GM11168 (cell line): ENCODE measurements at regions not wholly inside any gene's neighbourhood (a gene's known extent, or its start where the extent isn't known, plus 50 kb on each side); places are given as distances from the start of the nearest gene placed in this dataset.

Source experiments
- in situ Hi-C: fragments of 300-500 bp; cut with MboI; formaldehyde crosslinking; loops from one replicate; pipeline ENCODE4 v1.12.0; 2022; ENCODE audit warnings: low sequenced_read_pairs; ENCODE audit not compliant: unreplicated experiment

DNA sequence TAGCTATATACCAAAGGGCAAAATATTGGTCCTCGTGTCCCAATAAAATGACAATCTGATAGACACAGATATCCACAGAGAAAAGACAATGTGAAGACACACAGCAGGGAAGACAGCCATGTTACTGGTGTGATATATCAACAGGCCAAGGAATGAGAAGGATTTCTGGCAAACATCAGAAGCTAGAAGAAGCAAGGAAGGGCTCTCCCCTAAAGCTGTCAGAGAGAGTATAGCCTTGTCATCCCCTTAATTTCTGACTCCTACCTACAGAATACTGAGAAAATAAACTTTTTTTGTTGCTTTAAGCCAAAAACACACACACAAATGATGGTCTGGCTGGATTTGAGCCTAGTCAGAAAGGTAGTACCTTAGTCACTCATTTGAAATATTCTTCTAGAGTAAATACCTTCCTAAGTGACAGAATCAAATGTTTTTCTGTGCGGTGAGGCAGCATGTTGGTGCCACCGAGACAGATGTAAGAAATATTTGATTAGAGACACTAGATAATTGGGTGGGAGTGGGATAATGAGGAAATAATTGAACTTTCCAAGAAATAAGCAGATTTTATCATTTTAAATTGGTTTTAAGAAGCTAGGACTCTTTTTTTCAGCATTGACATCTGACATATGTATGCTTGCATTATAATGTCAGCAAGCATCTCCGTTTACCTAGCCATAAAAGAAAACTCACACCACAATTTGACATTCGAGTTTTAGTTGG, 123.4 kb upstream of the TFAP2D start:
- in situ Hi-C loops = no loop called here

DNA sequence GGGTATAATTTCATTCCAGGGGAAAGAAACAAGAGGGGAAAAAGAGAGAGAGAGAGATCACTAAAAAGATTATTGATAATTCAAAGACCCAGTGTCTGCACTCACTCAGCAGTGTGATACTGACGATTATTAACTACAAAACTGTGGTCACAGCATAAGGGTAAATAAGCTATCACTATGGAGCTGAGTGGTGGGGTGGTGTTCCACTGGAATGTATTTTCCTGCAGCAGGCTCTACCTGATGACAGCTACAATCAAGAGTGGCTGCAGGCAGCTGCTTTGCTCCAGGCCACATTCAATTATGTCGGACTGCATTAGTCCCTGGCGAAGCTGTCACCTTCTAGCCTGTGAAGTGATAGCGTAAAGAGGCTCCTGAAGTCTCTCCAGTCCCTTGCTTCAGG, 122.2 kb upstream of the TFAP2D start:
- in situ Hi-C loops = no loop called here

DNA sequence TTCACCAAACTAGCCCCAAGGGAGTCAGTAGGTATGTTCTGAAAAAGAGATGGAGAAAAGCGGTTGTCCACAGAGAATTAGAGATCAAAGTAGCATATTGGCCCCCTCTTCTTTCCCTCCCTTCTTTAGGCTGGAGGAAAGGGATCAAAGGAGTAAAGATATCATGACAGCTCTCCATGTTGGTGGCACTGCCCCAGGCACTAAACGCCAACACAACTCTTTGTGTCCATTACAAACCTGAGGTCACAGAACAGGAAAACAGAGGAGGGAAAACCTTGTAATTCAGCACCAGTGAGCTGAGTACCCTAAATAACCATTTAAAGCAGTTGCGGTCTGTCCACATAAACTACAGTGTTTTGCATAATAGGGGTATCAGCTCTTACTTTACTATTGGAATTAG, 113.0 kb upstream of the TFAP2D start:
- in situ Hi-C loops = loop anchor here (25.0 kb wide), 1 partner anchor 463 kb away; no protein-coding TSS in a partner anchor

DNA sequence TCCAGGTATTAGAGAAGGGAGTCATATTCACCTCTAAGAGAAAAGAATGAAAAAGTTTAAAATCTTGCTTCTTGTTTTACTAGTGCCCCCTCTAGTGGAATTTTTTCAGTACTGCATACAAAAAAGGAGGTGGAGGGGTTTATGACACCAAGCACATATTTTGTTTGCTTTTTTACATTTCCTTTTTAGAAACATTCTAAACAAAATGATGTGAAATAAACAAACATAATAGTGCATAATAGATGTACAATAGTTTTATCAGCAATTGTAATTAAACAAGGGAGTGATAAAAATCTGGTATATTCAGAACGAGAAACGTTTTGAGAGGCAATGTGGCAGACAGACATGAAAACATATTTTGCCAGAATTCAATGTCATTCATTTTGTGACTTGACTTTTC, 111.0 kb upstream of the TFAP2D start:
- in situ Hi-C loops = loop anchor here (25.0 kb wide), 1 partner anchor 465 kb away; no protein-coding TSS in a partner anchor

DNA sequence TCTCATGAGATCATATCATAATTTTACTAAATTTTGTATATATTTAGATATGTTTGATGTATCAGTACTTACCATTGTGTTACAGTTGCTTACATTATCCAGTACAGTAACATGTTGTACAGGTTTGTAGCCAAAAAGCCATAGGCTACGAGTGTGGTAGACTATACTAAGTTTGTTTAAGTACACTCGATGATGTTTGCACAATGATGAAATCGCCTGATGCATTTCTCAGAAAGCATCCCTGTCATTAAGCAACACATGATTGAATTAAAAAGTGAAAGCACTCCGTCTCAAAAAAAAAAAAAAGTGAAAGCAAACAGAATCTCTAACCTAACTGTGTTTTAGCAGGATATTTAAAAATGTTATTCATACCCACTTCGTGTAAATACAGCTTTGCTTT, 104.9 kb upstream of the TFAP2D start:
- in situ Hi-C loops = loop anchor here (25.0 kb wide), 1 partner anchor 471 kb away; no protein-coding TSS in a partner anchor

DNA sequence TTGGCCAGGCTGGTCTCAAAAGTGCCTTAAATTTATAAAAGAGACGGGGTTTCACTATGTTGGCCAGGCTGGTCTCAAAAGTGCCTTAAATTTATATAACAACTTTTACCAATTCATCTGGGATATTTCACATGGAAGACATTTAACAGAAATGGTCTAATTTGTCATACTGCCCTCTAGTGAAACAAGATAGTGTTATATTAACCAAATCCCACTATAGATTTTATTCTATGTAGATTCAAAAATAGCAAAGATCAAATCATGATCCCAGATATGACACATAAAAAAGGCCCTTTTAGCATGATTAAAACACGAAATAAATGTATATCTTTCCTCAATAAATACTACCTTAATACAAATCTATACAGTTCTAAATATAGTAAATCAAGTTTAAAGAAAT, 102.8 kb upstream of the TFAP2D start:
- in situ Hi-C loops = loop anchor here (25.0 kb wide), 1 partner anchor 473 kb away; no protein-coding TSS in a partner anchor

DNA sequence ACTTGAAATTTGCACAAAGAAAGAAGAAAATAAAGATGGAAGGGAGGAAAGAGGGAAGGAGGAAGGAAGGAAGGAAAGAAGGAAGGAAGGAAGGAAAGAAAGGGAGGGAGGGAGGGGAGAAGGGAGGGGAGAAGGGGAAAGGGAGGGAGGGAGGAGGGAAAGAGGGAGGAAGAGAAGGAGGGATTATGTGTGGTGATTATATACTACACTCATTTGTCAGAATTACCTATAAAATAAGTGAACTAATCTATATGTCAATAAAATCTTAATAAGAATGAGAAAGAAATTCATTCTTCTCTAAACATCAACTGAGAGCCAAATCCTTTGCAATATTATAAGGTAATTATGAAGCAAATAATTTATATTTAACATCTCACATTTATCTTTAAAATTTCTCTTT, 77.9 kb upstream of the TFAP2D start:
- in situ Hi-C loops = no loop called here

DNA sequence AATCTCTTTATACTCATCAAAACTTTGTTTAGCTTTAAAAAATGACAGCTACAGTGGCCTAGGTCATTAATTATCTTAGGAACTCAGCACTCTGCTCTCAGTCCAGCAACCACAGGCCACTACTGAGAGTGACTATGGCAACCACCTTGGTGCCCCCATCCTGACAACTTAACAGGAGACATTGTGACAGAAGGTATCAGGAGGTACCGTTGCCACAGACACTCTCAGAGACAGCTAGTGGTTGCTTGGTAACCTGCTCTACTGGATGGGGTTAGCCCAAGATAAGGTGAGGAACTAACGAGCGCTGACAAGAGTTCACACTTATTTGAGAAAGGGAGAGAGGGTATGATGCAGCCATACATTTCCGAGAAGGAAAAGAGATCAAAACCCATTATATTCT, 76.1 kb upstream of the TFAP2D start:
- in situ Hi-C loops = no loop called here

DNA sequence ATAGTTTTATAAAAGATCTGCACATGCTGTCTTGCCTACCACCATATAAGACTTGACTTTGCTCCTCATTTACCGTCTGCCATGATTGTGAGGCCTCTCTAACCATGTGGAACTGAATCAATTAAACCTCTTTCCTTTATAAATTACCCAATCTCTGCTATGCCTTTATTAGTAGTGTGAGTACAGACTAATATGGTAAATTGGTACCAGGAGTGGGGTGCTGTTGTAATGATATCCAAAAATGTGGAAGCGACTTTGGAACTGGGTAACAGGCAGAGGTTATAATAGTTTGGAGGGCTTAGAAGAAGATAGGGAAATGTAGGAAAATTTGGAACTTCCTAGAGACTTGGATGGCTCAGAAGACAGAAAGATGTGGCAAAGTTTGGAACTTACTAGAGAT, 64.2 kb upstream of the TFAP2D start:
- in situ Hi-C loops = no loop called here

DNA sequence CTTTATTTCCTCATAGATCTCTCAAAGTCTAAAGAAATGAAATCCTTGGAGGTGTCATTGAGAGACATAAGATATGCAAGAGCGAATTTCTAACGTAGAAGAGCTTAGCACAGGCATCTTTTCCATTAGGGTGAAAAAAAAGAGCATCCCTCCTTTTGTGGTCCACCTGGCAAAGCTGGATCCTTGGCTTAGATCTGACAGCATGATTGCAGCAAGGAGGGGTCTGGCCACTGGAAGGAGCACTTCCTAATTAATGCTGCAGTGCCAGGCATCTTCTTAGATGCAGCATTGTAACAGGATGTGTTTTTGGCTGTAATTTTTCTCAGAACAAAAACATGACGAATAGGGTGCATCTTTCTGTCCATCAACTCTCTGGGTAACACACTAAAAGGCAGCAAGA, 60.1 kb upstream of the TFAP2D start:
- in situ Hi-C loops = no loop called here

DNA sequence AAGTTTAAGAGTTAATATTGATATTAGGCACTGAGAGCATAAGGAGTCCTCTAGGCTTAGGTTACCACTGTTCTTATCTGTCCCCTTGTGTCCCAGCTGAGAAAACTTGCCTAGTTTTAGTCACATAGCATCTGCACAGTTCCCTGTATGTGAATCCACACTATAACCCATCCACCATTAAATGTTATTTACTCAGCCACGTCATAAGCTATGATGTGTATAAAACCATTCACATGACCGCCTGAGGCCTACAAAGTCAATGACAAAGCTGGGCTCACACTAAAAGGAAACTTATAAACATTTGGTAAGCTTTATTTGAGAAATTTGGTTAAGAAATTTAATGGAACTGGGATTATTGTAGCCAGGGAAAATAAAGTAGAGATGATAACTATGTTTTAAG, 59.2 kb upstream of the TFAP2D start:
- in situ Hi-C loops = no loop called here

DNA sequence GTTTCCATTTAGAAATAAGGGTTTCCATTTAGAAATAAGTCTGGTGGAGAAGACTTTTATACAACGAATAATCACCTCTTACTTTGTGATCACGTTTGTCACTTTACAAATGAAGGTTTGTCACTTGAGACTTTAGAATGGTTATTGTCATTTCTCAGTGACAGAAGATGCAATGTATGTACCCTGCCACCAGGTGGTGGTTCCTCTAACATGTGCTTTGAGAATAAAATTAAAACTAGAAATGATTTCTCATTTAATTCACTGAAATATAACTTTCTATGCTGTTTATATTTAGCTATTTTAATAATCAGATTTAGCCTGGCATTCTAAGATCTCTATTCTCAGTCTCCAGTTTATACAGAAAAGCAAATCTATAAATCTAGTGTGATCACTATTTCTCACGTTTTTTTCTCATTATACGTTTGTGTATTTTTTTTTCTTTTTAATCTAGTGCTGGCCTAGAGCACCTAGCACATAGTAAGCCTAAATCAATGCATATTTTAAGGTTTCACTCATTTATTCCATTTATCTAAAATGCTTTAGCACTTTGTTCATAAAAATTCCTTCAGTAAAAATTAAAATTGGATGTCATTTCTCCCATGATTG, 57.4 kb upstream of the TFAP2D start:
- in situ Hi-C loops = no loop called here

DNA sequence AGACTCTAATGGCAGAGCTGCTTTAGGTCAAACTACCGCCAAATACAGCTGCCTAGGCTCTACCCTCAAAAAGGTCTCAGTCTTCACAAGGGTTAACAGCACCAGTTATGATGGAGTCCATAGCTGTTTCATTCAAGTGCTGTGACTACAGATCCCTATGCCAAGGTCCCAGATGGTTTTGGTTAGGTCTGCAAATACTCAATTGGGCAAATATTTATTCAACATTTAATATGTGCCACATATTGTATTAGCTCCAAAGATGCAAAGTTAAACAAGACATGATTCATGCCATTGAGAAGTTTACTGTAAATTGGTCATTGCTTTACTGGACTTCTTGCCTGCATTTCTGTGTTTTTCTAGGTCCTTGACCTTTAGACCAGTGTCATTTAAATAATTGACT, 55.8 kb upstream of the TFAP2D start:
- in situ Hi-C loops = no loop called here

DNA sequence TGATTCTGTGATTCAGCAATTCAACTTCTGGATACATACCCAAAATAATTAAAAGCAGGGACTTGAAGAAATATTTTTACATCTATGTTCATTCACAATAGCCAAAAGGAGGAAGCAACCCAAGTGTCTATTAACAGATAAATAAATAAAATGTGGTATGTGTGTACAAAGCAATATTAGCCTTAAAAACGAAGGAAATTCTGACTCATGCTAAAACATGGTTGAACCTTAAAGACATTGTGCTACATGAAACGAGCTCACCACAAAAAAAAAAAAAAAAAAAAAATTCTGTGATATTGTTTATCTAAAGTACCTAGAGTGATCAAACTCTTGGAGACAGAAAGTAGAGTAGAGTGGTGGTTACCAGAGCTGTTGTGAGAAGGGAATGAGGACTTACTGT, 54.8 kb upstream of the TFAP2D start:
- in situ Hi-C loops = no loop called here

DNA sequence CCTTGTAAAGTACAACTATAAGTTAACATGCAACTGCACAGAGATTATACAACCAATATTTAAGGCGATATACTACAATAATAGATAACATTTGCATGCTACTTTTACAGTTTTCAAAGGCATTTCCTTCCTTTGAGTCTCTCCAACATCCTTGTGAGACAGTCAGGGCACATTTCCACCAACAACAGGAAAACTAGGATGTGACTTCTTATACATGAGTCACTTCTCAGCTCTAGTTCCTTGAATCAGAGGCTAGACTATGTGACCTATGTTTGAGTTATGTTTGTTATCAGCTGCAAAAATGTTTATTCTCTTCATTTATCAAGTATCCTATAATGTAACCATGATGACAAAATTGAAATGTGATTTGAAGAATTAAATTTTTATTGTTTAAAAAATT, 51.7 kb upstream of the TFAP2D start:
- in situ Hi-C loops = no loop called here
